Hepatocyte (in vitro differentiated cells): ENCODE measurements at regions not wholly inside any gene's neighbourhood (a gene's known extent, or its start where the extent isn't known, plus 50 kb on each side); places are given as distances from the start of the nearest gene placed in this dataset.

Experiments
- CTCF ChIP-seq: fragments of 200-600 bp; sonication (generic); IDR thresholded peaks from 2 replicates; pipeline ENCODE4 v1.5.1; 2016; ENCODE audit warnings: antibody characterized with exemption, mild to moderate bottlenecking; ENCODE audit not compliant: poor library complexity
- EZH2 ChIP-seq: fragments of 200-600 bp; sonication (generic); IDR thresholded peaks from 2 replicates; pipeline ENCODE4 v1.6.1; 2016; ENCODE audit warnings: antibody characterized with exemption, mild to moderate bottlenecking, borderline replicate concordance
- EZH2phosphoT487 ChIP-seq: fragments of 200-600 bp; sonication (generic); IDR thresholded peaks from one replicate; pipeline ENCODE4 v1.6.1; 2018; ENCODE audit warnings: antibody characterized with exemption, mild to moderate bottlenecking, low read depth, moderate library complexity; ENCODE audit not compliant: unreplicated experiment, severe bottlenecking

- no peak for TF ChIP-seq EZH2
- TF ChIP-seq CTCF: no peak
- TF ChIP-seq EZH2phosphoT487: no peak
These were observed 759.5 kb downstream of the RNF144A start for GRCh38 chr2:7676714-7677113.
